Urinary bladder (tissue), 3 donors: ENCODE measurements at regions not wholly inside any gene's neighbourhood (a gene's known extent, or its start where the extent isn't known, plus 50 kb on each side); places are given as distances from the start of the nearest gene placed in this dataset.

Experiments used
- DNase-seq: peaks from one replicate; pipeline ENCODE4 v3.0.0-alpha.2; 2015; ENCODE audit errors: extremely low spot score
- H3K27ac ChIP-seq: one replicate; pipeline ENCODE4 v1.5.1; 2013; ENCODE audit warnings: low read depth, mild to moderate bottlenecking, moderate library complexity
- H3K36me3 ChIP-seq: one replicate; pipeline ENCODE4 v1.6.1; 2013; ENCODE audit warnings: mild to moderate bottlenecking, moderate library complexity; ENCODE audit not compliant: insufficient read depth
- H3K4me1 ChIP-seq: one replicate; pipeline ENCODE4 v1.6.1; 2013; ENCODE audit warnings: mild to moderate bottlenecking, moderate library complexity; ENCODE audit not compliant: insufficient read depth
- H3K4me3 ChIP-seq: one replicate; pipeline ENCODE4 v1.5.1; 2013; ENCODE audit warnings: low read depth, low read length
- WGBS: extraction: QIAGEN DNeasy Blood & Tissue Kit; methylation state at CpG from one replicate; pipeline ENCODE4 v1.1.7; 2013; 5-methylcytosine and 5-hydroxymethylcytosine counted together
- donor health status: healthy with polysubstance abuse.
- donor health status: healthy.

DNA sequence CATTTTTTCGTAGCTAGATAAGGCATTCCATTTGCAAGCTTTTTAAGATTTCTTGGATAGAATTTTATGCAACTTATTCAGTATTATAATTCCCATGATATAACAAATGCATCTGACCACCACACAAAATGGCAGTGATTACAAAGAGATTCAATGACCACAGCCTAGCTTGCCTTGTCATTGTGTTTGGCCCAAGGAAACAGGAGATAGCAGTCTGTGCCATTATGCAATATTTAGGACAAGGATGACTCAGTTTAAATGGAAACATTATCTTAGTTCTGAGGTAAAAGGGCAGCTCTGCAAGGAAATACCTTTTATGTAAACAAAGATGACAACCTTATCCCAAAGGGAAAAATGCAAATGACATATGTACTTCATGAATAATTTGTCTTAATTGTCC lies 89.8 kb downstream of the NUDT12 start:
- Histone ChIP-seq H3K4me3 (no peak overlapping the region), H3K36me3 (no peaks in the 10 kb centered on the region), H3K27ac (no peak overlapping the region), H3K4me1 (no peaks in the 10 kb centered on the region)
- no peak for DNase-seq
- 57% methylated on average over 1 of the region's 1 CpG for WGBS

DNA sequence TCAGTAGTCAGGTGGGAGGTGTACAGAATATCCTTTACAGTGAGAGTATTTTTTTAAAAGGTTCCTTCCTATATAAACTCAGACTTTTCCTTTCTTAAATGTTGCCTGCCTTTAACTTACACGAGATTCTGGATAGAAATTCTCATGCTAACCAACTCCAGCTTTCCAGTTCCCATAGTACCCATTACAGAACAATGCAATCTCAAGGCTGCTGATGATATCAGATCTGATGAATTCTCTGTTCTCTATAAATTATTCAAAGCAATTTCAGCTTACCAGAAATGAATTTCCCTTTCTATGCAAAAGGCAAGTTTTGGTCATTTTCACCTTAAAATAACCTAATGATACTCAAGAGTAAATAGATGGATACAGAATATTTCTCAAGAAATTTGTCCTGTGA lies 90.3 kb downstream of the NUDT12 start:
- Histone ChIP-seq H3K4me1 (no peaks in the 10 kb centered on the region), H3K4me3 (no peak overlapping the region), H3K27ac (no peak overlapping the region), H3K36me3 (no peaks in the 10 kb centered on the region)
- 51% methylated on average over 1 of the region's 1 CpG for WGBS
- DNase-seq = no peak

DNA sequence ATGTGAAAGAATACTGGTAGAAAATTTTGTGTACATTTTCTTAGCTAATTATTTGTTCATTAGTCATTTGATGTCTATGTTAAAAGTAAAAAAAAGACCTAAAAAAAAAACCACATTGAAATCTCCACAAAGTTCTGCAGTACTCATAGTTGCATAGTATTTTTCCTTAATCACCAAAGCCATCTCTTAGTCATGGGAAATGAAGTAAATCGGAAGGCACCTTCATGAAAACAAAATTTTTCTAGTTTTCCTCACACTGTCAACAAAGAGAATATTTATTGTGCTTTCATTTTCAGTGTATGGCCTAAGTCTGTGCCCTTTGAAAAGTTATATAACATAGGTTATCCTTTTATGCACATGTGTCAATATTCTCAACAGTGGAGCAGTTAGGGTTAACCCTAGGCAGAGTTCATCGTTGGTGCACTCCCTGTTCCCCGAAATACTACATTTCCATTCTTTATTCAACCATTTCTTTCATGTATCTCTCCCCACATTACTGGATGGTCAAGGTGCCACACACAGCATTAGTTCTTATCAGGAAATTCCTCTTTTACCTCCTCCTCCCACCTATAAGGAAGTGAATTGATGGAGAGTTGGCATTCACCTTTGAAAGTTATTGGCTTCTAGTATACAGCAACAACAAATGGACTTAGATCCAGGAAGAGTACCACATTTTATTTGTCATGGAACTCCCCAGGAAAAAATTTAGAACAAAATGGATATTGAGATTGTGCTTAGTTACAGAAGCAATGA lies 93.1 kb downstream of the NUDT12 start:
- H3K4me3 ChIP-seq = no peak overlapping the region
- 86% methylated on average over 3 of the region's 3 CpGs for WGBS
- no peak overlapping the region for H3K27ac ChIP-seq
- DNase-seq = no peak
- H3K4me1 ChIP-seq = no peaks in the 10 kb centered on the region
- no peaks in the 10 kb centered on the region for H3K36me3 ChIP-seq

DNA sequence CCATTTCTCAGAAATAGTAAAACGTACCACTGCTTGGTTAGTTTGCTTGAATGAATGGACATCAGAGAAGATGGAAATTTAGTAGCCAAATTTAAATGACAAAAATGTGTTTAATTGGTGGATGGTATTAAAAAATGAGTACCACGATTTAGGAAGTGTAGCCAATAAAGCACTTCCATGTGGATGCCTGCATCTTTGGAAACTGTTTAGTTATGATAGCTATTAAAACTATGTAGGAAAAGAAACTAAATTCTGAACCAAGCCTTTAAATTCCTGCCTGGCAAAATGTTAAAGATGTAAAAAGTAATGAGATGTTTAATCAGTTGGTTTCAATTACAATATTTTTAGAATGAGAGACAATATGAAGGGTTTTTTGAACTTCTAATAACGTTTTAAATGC lies 94.8 kb downstream of the NUDT12 start:
- Histone ChIP-seq H3K4me1 (no peaks in the 10 kb centered on the region), H3K27ac (no peak overlapping the region), H3K36me3 (no peaks in the 10 kb centered on the region), H3K4me3 (no peak overlapping the region)
- WGBS = 68% methylated on average over 3 of the region's 3 CpGs
- DNase-seq = no peak

DNA sequence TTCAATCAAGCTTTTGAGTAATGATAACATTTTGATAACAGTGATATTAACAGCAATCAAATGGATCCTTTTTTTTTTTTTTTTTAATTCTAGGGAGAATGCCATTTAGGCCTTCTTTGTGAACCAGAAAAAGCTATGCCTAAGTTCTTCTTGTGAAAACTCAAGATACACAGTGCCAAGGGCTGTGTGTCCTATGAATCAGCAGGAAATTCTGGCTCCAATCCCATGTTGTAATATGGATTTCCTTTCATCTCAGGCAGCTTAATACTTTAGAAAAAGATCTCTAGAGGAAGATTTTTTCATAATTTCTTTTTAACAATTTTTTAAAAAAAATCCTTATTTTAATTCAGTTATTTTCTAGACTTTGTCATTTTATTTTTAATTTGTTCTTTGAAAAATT lies 96.1 kb downstream of the NUDT12 start:
- Histone ChIP-seq H3K27ac (no peak overlapping the region), H3K4me1 (no peaks in the 10 kb centered on the region), H3K36me3 (no peaks in the 10 kb centered on the region), H3K4me3 (no peak overlapping the region)
- DNase-seq = no peak

DNA sequence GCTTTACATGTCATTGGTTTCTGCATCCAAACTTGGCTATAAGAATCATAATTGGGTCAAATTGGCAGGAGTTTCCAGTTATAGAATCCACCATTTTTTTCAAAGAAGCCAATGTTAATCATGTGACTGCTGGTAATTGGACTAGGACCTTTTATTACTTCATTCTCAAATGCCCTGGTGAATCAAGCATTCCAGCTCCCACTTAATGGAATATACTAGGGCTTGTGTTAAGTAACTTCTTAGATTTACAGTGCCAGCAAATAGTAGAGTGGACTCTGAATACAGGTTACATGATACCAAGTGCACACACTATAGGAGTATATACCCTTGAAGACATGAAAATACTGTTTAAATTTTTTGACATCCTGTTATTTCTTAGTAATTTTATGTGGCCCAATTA lies 96.7 kb downstream of the NUDT12 start:
- Histone ChIP-seq H3K4me3 (no peak overlapping the region), H3K27ac (no peak overlapping the region), H3K4me1 (no peaks in the 10 kb centered on the region), H3K36me3 (no peaks in the 10 kb centered on the region)
- DNase-seq = no peak

DNA sequence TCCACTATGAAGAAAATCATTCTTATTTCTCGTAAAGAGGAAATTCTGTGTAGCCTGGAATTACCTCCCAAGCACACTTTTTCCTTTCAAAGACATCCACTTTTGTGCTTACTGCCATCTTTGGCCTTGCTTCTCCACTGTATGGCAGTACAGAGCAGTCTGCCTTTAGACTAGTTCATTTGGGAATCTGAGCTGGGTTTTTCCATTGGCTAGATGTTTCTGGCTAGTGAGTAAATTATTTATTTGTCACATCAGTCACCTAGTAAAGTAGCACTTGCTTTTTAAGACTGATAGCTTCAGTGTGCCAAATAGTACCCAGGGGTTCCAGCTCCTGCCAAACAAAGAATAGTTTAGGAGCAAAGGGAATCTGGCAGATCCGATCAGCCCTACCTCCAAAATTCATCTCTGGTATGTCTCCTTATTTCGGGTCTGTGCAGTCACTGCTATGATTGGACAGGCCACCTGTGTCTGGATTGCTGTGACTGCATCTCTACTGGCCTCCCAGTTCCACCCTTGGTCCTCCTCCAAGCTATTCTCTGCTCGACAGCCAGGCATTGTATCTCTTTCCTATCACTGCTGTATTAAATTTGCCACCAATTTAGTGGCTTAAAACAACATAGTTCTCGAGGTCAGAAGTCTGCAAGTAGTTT lies 97.6 kb downstream of the NUDT12 start:
- H3K36me3 ChIP-seq = no peaks in the 10 kb centered on the region
- 82% methylated on average over 5 of the region's 5 CpGs for WGBS
- no peak overlapping the region for H3K27ac ChIP-seq
- H3K4me3 ChIP-seq = no peak overlapping the region
- DNase-seq = no peak
- no peaks in the 10 kb centered on the region for H3K4me1 ChIP-seq

DNA sequence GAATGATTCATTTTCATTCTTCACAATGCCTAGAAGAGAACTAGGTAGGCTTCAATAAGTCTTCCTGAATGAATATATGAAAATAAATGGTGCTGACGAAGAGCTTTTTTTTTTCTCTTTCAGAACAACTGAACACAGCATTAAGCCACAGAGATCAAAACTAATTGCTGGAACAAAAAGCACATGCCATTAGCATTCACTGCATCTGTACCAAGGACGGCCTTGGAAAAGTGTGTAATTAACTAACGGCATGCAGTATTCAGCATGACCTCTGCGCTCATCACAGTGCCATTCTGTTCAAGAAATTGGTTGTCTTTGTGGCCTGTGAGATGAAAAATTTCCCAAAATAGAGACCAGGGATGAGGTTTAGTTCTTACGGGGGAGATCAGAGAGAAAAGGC lies 99.3 kb downstream of the NUDT12 start:
- no peaks in the 10 kb centered on the region for H3K4me1 ChIP-seq
- no peak overlapping the region for H3K27ac ChIP-seq
- no peaks in the 10 kb centered on the region for H3K36me3 ChIP-seq
- no peak overlapping the region for H3K4me3 ChIP-seq
- DNase-seq = no peak
- 84% methylated on average over 5 of the region's 5 CpGs for WGBS

DNA sequence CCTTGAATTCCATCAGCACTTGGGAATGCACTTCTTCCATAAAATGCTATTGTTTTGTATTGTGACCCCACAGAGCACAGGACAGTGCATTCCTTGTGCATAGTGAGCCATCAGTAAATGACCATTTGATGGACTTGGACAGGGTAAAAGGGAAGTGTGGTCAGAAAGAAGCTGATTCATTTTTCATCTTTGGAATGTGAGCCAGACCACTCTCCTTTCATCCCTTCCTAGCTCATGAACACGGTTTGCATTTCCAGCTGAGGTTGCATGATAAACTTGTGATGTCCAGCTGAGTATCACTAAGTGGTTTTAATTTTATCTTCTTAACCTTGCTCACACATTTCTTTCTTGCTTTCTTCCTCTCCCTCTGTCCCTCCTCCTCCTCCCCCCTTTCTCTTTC lies 101.3 kb downstream of the NUDT12 start:
- no peak for DNase-seq
- H3K4me1 ChIP-seq = no peaks in the 10 kb centered on the region
- WGBS = 29% methylated on average over 1 of the region's 1 CpG
- H3K36me3 ChIP-seq = no peaks in the 10 kb centered on the region
- no peak overlapping the region for H3K4me3 ChIP-seq
- no peak overlapping the region for H3K27ac ChIP-seq

DNA sequence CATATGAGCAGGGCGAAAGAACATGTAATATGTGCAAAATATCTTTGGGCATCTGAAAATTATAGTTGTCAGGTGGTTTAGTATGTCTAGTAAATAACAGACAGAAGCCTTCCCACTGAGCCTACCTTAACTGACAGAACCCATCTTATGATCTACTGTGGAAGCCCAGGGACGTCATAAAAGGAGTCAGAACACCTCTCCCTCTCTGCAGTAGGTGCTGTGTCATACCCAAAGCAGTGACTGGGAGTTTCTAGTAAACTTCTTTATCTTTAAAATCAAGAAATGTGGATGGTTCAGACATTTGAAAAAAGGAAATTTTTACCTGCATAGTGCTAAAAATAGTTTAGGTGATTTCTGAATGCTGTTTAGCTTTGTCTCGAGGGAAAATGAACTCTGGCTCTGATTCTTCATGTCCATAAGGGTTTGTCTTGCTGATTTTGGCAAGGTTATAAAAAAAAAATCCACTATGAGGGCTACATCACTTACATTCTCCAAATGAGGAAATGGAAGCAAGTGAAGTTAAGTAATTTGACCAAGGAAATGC lies 104.0 kb downstream of the NUDT12 start:
- 68% methylated on average over 3 of the region's 3 CpGs for WGBS
- Histone ChIP-seq H3K4me1 (no peaks in the 10 kb centered on the region), H3K36me3 (no peaks in the 10 kb centered on the region), H3K27ac (no peak overlapping the region), H3K4me3 (no peak overlapping the region)
- no peak for DNase-seq

DNA sequence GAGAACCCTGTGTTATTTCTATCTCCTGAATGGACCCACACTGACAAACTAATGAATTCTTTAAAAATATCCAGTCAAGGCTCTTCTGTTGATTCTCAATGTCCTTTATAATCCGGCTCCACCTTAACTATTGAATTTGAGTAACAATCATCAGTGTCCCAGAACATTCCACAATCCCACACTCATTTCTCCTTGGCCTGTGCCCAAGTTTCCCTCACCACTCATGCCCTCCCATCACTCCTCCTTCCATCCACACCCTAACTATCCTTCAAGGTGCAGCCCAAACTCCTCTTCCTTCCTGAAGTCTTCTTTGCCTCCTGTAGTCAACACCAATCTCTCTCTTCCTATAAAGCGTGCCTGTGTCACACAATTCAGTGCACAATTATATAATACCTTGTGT lies 106.1 kb downstream of the NUDT12 start:
- Histone ChIP-seq H3K4me1 (no peaks in the 10 kb centered on the region), H3K36me3 (no peaks in the 10 kb centered on the region), H3K27ac (no peak overlapping the region), H3K4me3 (no peak overlapping the region)
- DNase-seq = no peak
- WGBS = 92% methylated on average over 2 of the region's 2 CpGs

DNA sequence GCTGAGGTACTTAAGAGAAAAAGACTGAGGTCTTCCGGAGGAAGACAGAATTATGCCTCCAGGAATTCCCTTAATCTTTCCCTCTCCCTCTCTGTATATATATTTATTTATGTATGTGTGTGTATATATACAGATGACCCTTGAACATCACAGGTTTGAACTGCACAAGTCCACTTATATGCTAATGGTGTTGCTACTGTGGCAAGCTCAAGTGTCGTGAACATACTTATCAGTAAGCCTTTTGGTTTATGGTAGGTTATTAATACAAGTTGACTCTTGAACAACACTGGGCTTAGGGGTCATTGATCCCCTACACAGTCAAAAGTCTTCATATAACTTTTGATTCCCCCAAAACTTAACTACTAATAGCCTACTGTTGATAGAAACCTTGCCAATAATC lies 106.8 kb downstream of the NUDT12 start:
- H3K36me3 ChIP-seq = no peaks in the 10 kb centered on the region
- H3K4me1 ChIP-seq = no peaks in the 10 kb centered on the region
- H3K4me3 ChIP-seq = no peak overlapping the region
- DNase-seq = no peak
- 90% methylated on average over 2 of the region's 2 CpGs for WGBS
- no peak overlapping the region for H3K27ac ChIP-seq

DNA sequence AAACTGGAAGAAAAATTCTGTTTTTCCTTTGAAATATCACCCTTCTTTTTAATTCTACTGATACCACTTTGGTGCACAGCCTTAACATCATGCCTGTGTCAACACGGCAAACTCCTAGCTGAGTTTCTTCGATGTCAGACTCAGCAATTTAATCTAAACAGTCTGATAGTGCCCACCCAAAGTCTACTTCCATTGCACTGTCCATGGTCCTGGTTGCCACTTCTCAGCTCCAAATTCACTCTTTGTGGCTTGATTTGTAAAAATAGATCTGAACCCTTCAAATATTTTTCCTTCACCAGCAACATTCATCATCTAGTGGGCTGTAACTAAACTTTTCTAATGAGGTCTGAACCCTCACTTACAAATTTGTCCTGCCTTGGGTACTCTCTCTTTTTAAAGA lies 107.8 kb downstream of the NUDT12 start:
- Histone ChIP-seq H3K36me3 (no peaks in the 10 kb centered on the region), H3K4me3 (no peak overlapping the region), H3K27ac (no peak overlapping the region), H3K4me1 (no peaks in the 10 kb centered on the region)
- no peak for DNase-seq
- WGBS = 24% methylated on average over 2 of the region's 2 CpGs

DNA sequence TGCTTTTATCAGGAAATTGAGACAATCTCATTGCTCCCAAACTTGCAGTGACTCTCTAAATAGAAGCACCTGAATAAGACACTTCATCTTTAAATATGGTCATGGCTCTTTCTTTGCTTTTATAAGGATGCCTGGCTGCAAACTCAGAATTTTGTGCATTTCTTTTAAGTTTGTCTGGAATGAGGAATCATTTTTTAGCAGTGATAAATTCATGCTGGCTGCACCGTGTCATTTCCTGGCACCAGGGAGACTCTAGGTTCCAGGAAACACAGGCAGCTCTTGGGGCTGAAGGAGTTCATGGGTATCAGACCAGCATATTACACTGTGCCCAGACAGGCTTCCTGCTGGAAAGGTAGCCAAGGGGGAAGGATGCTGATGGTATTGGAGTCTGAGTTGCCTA lies 109.9 kb downstream of the NUDT12 start:
- 52% methylated on average over 1 of the region's 1 CpG for WGBS

More for the DNA sequence above, 109.9 kb downstream of the NUDT12 start:
- Histone ChIP-seq H3K27ac (no peak overlapping the region), H3K4me3 (no peak overlapping the region), H3K4me1 (no peaks in the 10 kb centered on the region), H3K36me3 (no peaks in the 10 kb centered on the region)
- no peak for DNase-seq
